ENCODE measurements at regions not wholly inside any gene's neighbourhood (a gene's known extent, or its start where the extent isn't known, plus 50 kb on each side); places are given as distances from the start of the nearest gene placed in this dataset.

- H2AFZ ChIP-seq (replicated peaks): no peak overlapping the region
- no peaks in the 10 kb centered on the region for H3K4me1 Mint-ChIP-seq
- no peaks in the 10 kb centered on the region for H3K36me3 Mint-ChIP-seq
- H3K79me2 ChIP-seq (ENCODE audit: low read depth): no peaks in the 10 kb centered on the region
- H3K36me3 ChIP-seq: no peaks in the 10 kb centered on the region
- no peaks in the 10 kb centered on the region for H4K20me1 ChIP-seq (ENCODE audit: low read depth)
- H3K4me2 ChIP-seq: no peak overlapping the region
- H3K4me1 ChIP-seq: no peaks in the 10 kb centered on the region
- H3F3A ChIP-seq (ENCODE audit: low read depth): no peaks in the 10 kb centered on the region
- no peak overlapping the region for H3K4me3 Mint-ChIP-seq
- DNase-seq (ENCODE audit: low spot score): no peak
- no peak overlapping the region for H3K9ac ChIP-seq
- TF ChIP-seq EZH2phosphoT487 (IDR thresholded peaks at IDR 0.05): no peak
- TF ChIP-seq EZH2 (IDR thresholded peaks at IDR 0.05): no peak
- no peak for TF ChIP-seq CTCF (IDR thresholded peaks at IDR 0.05)
- H3K27me3 ChIP-seq: no peaks in the 10 kb centered on the region
- H3K27ac Mint-ChIP-seq: no peak overlapping the region
- H3K9me3 Mint-ChIP-seq: no peaks in the 10 kb centered on the region
- H3K27ac ChIP-seq: no peak overlapping the region
- no peaks in the 10 kb centered on the region for H3K9me3 ChIP-seq (ENCODE audit: low read depth)
- no peak overlapping the region for H3K4me3 ChIP-seq
- H3K27me3 Mint-ChIP-seq (ENCODE audit: insufficient read depth, low read depth): no peaks in the 10 kb centered on the region
Observed at GRCh38 chr5:8700222-8700621, 831.3 kb downstream of the MTRR start.

- Histone ChIP-seq H2AFZ (replicated peaks) (no peak overlapping the region), H3K27me3 (no peaks in the 10 kb centered on the region), H3K27ac (no peak overlapping the region), H3K4me1 (no peaks in the 10 kb centered on the region), H3F3A (ENCODE audit: low read depth) (no peaks in the 10 kb centered on the region), H3K36me3 (no peaks in the 10 kb centered on the region), H3K4me3 (no peak overlapping the region), H3K79me2 (ENCODE audit: low read depth) (no peaks in the 10 kb centered on the region), H3K9me3 (ENCODE audit: low read depth) (no peaks in the 10 kb centered on the region), H4K20me1 (ENCODE audit: low read depth) (no peaks in the 10 kb centered on the region), H3K4me2 (no peak overlapping the region), H3K9ac (no peak overlapping the region)
- no peak for DNase-seq (ENCODE audit: low spot score)
- no peaks in the 10 kb centered on the region for H3K27me3 Mint-ChIP-seq (ENCODE audit: insufficient read depth, low read depth)
- no peak for TF ChIP-seq EZH2phosphoT487 (IDR thresholded peaks at IDR 0.05)
- H3K9me3 Mint-ChIP-seq: no peaks in the 10 kb centered on the region
- H3K4me3 Mint-ChIP-seq: no peak overlapping the region
- no peaks in the 10 kb centered on the region for H3K36me3 Mint-ChIP-seq
- H3K4me1 Mint-ChIP-seq: no peaks in the 10 kb centered on the region
- no peak overlapping the region for H3K27ac Mint-ChIP-seq
Observed at GRCh38 chr5:8700671-8701070, 831.7 kb downstream of the MTRR start.

- H2AFZ ChIP-seq (replicated peaks): no peak overlapping the region
- H3K9me3 ChIP-seq (ENCODE audit: low read depth): no peaks in the 10 kb centered on the region
- H3K27ac Mint-ChIP-seq: no peak overlapping the region
Observed at GRCh38 chr5:8701251-8701650, 832.3 kb downstream of the MTRR start.

GRCh38 chr5:8710426-8710930 is 835.4 kb downstream of the SEMA5A start:
- Histone ChIP-seq H3K36me3 (no peaks in the 10 kb centered on the region), H3K79me2 (ENCODE audit: low read depth) (no peaks in the 10 kb centered on the region), H3K4me1 (no peaks in the 10 kb centered on the region), H3K9me3 (ENCODE audit: low read depth) (no peaks in the 10 kb centered on the region), H3F3A (ENCODE audit: low read depth) (no peaks in the 10 kb centered on the region), H4K20me1 (ENCODE audit: low read depth) (no peaks in the 10 kb centered on the region), H2AFZ (replicated peaks) (no peak overlapping the region), H3K9ac (no peak overlapping the region), H3K27me3 (no peaks in the 10 kb centered on the region), H3K27ac (no peak overlapping the region), H3K4me3 (no peak overlapping the region), H3K4me2 (no peak overlapping the region)
- H3K4me3 Mint-ChIP-seq: no peak overlapping the region
- DNase-seq (ENCODE audit: low spot score): no peak
- no peaks in the 10 kb centered on the region for H3K36me3 Mint-ChIP-seq
- H3K27me3 Mint-ChIP-seq (ENCODE audit: insufficient read depth, low read depth): no peaks in the 10 kb centered on the region
- TF ChIP-seq EZH2phosphoT487 (IDR thresholded peaks at IDR 0.05) (no peak), EZH2 (IDR thresholded peaks at IDR 0.05) (no peak), CTCF (IDR thresholded peaks at IDR 0.05) (no peak)
- no peak overlapping the region for H3K27ac Mint-ChIP-seq
- H3K9me3 Mint-ChIP-seq: no peaks in the 10 kb centered on the region
- no peaks in the 10 kb centered on the region for H3K4me1 Mint-ChIP-seq

More at GRCh38 chr5:8701251-8701650, 832.3 kb downstream of the MTRR start:
- no peaks in the 10 kb centered on the region for H3K27me3 ChIP-seq
- H3F3A ChIP-seq (ENCODE audit: low read depth): no peaks in the 10 kb centered on the region
- Mint-ChIP-seq H3K27me3 (ENCODE audit: insufficient read depth, low read depth) (no peaks in the 10 kb centered on the region), H3K36me3 (no peaks in the 10 kb centered on the region), H3K4me3 (no peak overlapping the region), H3K4me1 (no peaks in the 10 kb centered on the region), H3K9me3 (no peaks in the 10 kb centered on the region)
- no peaks in the 10 kb centered on the region for H3K79me2 ChIP-seq (ENCODE audit: low read depth)
- no peak overlapping the region for H3K4me2 ChIP-seq
- no peak for DNase-seq (ENCODE audit: low spot score)
- TF ChIP-seq EZH2phosphoT487 (IDR thresholded peaks at IDR 0.05): no peak
- no peaks in the 10 kb centered on the region for H3K4me1 ChIP-seq
- H3K27ac ChIP-seq: no peak overlapping the region
- no peaks in the 10 kb centered on the region for H4K20me1 ChIP-seq (ENCODE audit: low read depth)
- no peak overlapping the region for H3K4me3 ChIP-seq
- H3K9ac ChIP-seq: no peak overlapping the region
- no peaks in the 10 kb centered on the region for H3K36me3 ChIP-seq
